ENCODE measurements at regions not wholly inside any gene's neighbourhood (a gene's known extent, or its start where the extent isn't known, plus 50 kb on each side); places are given as distances from the start of the nearest gene placed in this dataset.

- Histone ChIP-seq H3K4me1 (replicated peaks) (no peaks in the 10 kb centered on the region), H3K36me3 (no peaks in the 10 kb centered on the region), H3K27ac (no peak overlapping the region), H3K4me3 (no peak overlapping the region), H3K9me3 (replicated peaks) (no peaks in the 10 kb centered on the region), H3K27me3 (replicated peaks) (no peaks in the 10 kb centered on the region)
- no peak for DNase-seq (ENCODE audit: low read depth in 1 of 2, low spot score in 2 of 2)
Measured at GRCh38 chr4:188197566-188197965, 58.3 kb downstream of the TRIML1 start.

- H3K36me3 ChIP-seq, result no peaks in the 10 kb centered on the region
- no peaks in the 10 kb centered on the region for H3K27me3 ChIP-seq (replicated peaks)
- no peak overlapping the region for H3K27ac ChIP-seq
- DNase-seq (ENCODE audit: low read depth in 1 of 2, low spot score in 2 of 2), result no peak
- no peaks in the 10 kb centered on the region for H3K9me3 ChIP-seq (replicated peaks)
- H3K4me3 ChIP-seq, result no peak overlapping the region
- no peaks in the 10 kb centered on the region for H3K4me1 ChIP-seq (replicated peaks)
Measured at GRCh38 chr4:188198982-188199792, 59.9 kb downstream of the TRIML1 start.

GRCh38 chr4:188201851-188202250 lies 62.6 kb downstream of the TRIML1 start:
- Histone ChIP-seq H3K9me3 (replicated peaks) (no peaks in the 10 kb centered on the region), H3K27ac (no peak overlapping the region), H3K4me1 (replicated peaks) (no peaks in the 10 kb centered on the region), H3K36me3 (no peaks in the 10 kb centered on the region), H3K27me3 (replicated peaks) (no peaks in the 10 kb centered on the region), H3K4me3 (no peak overlapping the region)
- no peak for DNase-seq (ENCODE audit: low read depth in 1 of 2, low spot score in 2 of 2)

GRCh38 chr4:188206783-188207182 lies 67.5 kb downstream of the TRIML1 start:
- H3K4me3 ChIP-seq, result no peak overlapping the region
- H3K9me3 ChIP-seq (replicated peaks), result peaks cover 7% of the 10 kb centered on the region; the same call in 1 of the 2 replicates
- no peak for DNase-seq (ENCODE audit: low read depth in 1 of 2, low spot score in 2 of 2)
- no peak overlapping the region for H3K27ac ChIP-seq
- no peaks in the 10 kb centered on the region for H3K4me1 ChIP-seq (replicated peaks)
- H3K36me3 ChIP-seq, result no peaks in the 10 kb centered on the region
- H3K27me3 ChIP-seq (replicated peaks), result no peaks in the 10 kb centered on the region

- Histone ChIP-seq H3K9me3 (replicated peaks) (peaks cover 3% of the 10 kb centered on the region), H3K27ac (no peak overlapping the region), H3K36me3 (no peaks in the 10 kb centered on the region), H3K27me3 (replicated peaks) (no peaks in the 10 kb centered on the region), H3K4me1 (replicated peaks) (no peaks in the 10 kb centered on the region), H3K4me3 (no peak overlapping the region)
- no peak for DNase-seq (ENCODE audit: low read depth in 1 of 2, low spot score in 2 of 2)
Measured at GRCh38 chr4:188214861-188215260, 75.6 kb downstream of the TRIML1 start.

- Histone ChIP-seq H3K9me3 (replicated peaks) (peaks cover 3% of the 10 kb centered on the region), H3K27ac (no peak overlapping the region), H3K27me3 (replicated peaks) (no peaks in the 10 kb centered on the region), H3K36me3 (no peaks in the 10 kb centered on the region), H3K4me3 (no peak overlapping the region), H3K4me1 (replicated peaks) (no peaks in the 10 kb centered on the region)
- DNase-seq (ENCODE audit: low read depth in 1 of 2, low spot score in 2 of 2), result no peak
Measured at GRCh38 chr4:188218392-188218791, 79.2 kb downstream of the TRIML1 start.

- H3K4me1 ChIP-seq (replicated peaks), result no peaks in the 10 kb centered on the region
- peaks cover 3% of the 10 kb centered on the region for H3K9me3 ChIP-seq (replicated peaks)
- no peak for DNase-seq (ENCODE audit: low read depth in 1 of 2, low spot score in 2 of 2)
- no peak overlapping the region for H3K27ac ChIP-seq
- H3K36me3 ChIP-seq, result no peaks in the 10 kb centered on the region
- H3K4me3 ChIP-seq, result no peak overlapping the region
- H3K27me3 ChIP-seq (replicated peaks), result no peaks in the 10 kb centered on the region
Measured at GRCh38 chr4:188220006-188220405, 80.8 kb downstream of the TRIML1 start.

GRCh38 chr4:188221090-188221489 lies 81.8 kb downstream of the TRIML1 start:
- Histone ChIP-seq H3K4me1 (replicated peaks) (no peaks in the 10 kb centered on the region), H3K9me3 (replicated peaks) (peaks cover 3% of the 10 kb centered on the region), H3K36me3 (no peaks in the 10 kb centered on the region), H3K4me3 (no peak overlapping the region), H3K27ac (no peak overlapping the region), H3K27me3 (replicated peaks) (no peaks in the 10 kb centered on the region)
- DNase-seq (ENCODE audit: low read depth in 1 of 2, low spot score in 2 of 2), result no peak

GRCh38 chr4:188228279-188228678 lies 89.0 kb downstream of the TRIML1 start:
- Histone ChIP-seq H3K9me3 (replicated peaks) (no peaks in the 10 kb centered on the region; the same call in 1 of the 2 replicates), H3K4me1 (replicated peaks) (no peaks in the 10 kb centered on the region), H3K27ac (no peak overlapping the region), H3K4me3 (no peak overlapping the region), H3K27me3 (replicated peaks) (no peaks in the 10 kb centered on the region), H3K36me3 (no peaks in the 10 kb centered on the region)
- DNase-seq (ENCODE audit: low read depth in 1 of 2, low spot score in 2 of 2), result no peak

GRCh38 chr4:188232428-188232827 lies 93.2 kb downstream of the TRIML1 start:
- Histone ChIP-seq H3K27ac (no peak overlapping the region), H3K27me3 (replicated peaks) (no peaks in the 10 kb centered on the region), H3K4me3 (no peak overlapping the region), H3K9me3 (replicated peaks) (no peaks in the 10 kb centered on the region; the same call in 1 of the 2 replicates), H3K36me3 (no peaks in the 10 kb centered on the region), H3K4me1 (replicated peaks) (no peaks in the 10 kb centered on the region)
- DNase-seq (ENCODE audit: low read depth in 1 of 2, low spot score in 2 of 2), result no peak

GRCh38 chr4:188242041-188242440 lies 102.8 kb downstream of the TRIML1 start:
- H3K27ac ChIP-seq, result no peak overlapping the region
- H3K27me3 ChIP-seq (replicated peaks), result no peaks in the 10 kb centered on the region
- no peak for DNase-seq (ENCODE audit: low read depth in 1 of 2, low spot score in 2 of 2)
- H3K36me3 ChIP-seq, result no peaks in the 10 kb centered on the region
- H3K9me3 ChIP-seq (replicated peaks), result no peaks in the 10 kb centered on the region; the same call in 1 of the 2 replicates
- H3K4me1 ChIP-seq (replicated peaks), result no peaks in the 10 kb centered on the region
- no peak overlapping the region for H3K4me3 ChIP-seq

GRCh38 chr4:188245651-188246050 lies 106.4 kb downstream of the TRIML1 start:
- no peak overlapping the region for H3K27ac ChIP-seq
- no peaks in the 10 kb centered on the region for H3K36me3 ChIP-seq
- H3K4me3 ChIP-seq, result no peak overlapping the region
- no peak for DNase-seq (ENCODE audit: low read depth in 1 of 2, low spot score in 2 of 2)
- no peaks in the 10 kb centered on the region for H3K4me1 ChIP-seq (replicated peaks)
- H3K9me3 ChIP-seq (replicated peaks), result no peaks in the 10 kb centered on the region
- no peaks in the 10 kb centered on the region for H3K27me3 ChIP-seq (replicated peaks)

GRCh38 chr4:188246488-188246887 lies 107.2 kb downstream of the TRIML1 start:
- no peaks in the 10 kb centered on the region for H3K4me1 ChIP-seq (replicated peaks)
- no peaks in the 10 kb centered on the region for H3K36me3 ChIP-seq
- no peak overlapping the region for H3K4me3 ChIP-seq
- H3K27me3 ChIP-seq (replicated peaks), result no peaks in the 10 kb centered on the region
- no peak overlapping the region for H3K27ac ChIP-seq
- DNase-seq (ENCODE audit: low read depth in 1 of 2, low spot score in 2 of 2), result no peak
- no peaks in the 10 kb centered on the region for H3K9me3 ChIP-seq (replicated peaks)

- H3K36me3 ChIP-seq, result no peaks in the 10 kb centered on the region
- H3K9me3 ChIP-seq (replicated peaks), result peaks cover 6% of the 10 kb centered on the region
Measured at GRCh38 chr4:188254211-188254610, 115.0 kb downstream of the TRIML1 start.

GRCh38 chr4:188262464-188262863 lies 123.2 kb downstream of the TRIML1 start:
- H3K4me1 ChIP-seq (replicated peaks), result no peaks in the 10 kb centered on the region
- H3K27me3 ChIP-seq (replicated peaks), result no peaks in the 10 kb centered on the region
- no peaks in the 10 kb centered on the region for H3K36me3 ChIP-seq
- H3K27ac ChIP-seq, result no peak overlapping the region
- H3K4me3 ChIP-seq, result no peak overlapping the region
- no peaks in the 10 kb centered on the region; the same call in 1 of the 2 replicates for H3K9me3 ChIP-seq (replicated peaks)
- no peak for DNase-seq (ENCODE audit: low read depth in 1 of 2, low spot score in 2 of 2)

More at GRCh38 chr4:188254211-188254610, 115.0 kb downstream of the TRIML1 start:
- DNase-seq (ENCODE audit: low read depth in 1 of 2, low spot score in 2 of 2), result no peak
- Histone ChIP-seq H3K27me3 (replicated peaks) (no peaks in the 10 kb centered on the region), H3K4me3 (no peak overlapping the region), H3K4me1 (replicated peaks) (no peaks in the 10 kb centered on the region), H3K27ac (no peak overlapping the region)

Data from SJSA1 (cell line).